Transverse colon (tissue), 4 donors: ENCODE measurements at regions not wholly inside any gene's neighbourhood (a gene's known extent, or its start where the extent isn't known, plus 50 kb on each side); places are given as distances from the start of the nearest gene placed in this dataset.

Source experiments
- DNase-seq: peaks from one replicate; pipeline ENCODE4 v3.0.0-alpha.2; 2019
- H3K27ac ChIP-seq, 4 donors: fragments of 200-600 bp; sonication (generic); 2 replicates each; pipeline ENCODE4 v1.5.1; 2016 to 2018; ENCODE audit warnings: inconsistent platforms in 4 of 4
- H3K27me3 ChIP-seq: fragments of 200-600 bp; sonication (generic); 2 replicates; pipeline ENCODE4 v1.5.1; 2017; ENCODE audit warnings: inconsistent platforms
- H3K36me3 ChIP-seq, 4 donors: fragments of 200-600 bp; sonication (generic); 2 replicates each; pipeline ENCODE4 v1.5.1; 2017 to 2019; ENCODE audit warnings: inconsistent platforms in 4 of 4
- H3K4me1 ChIP-seq, 4 donors: fragments of 200-600 bp; sonication (generic); 2 replicates each; pipeline ENCODE4 v1.5.1; 2017 to 2020; ENCODE audit warnings: inconsistent platforms in 4 of 4
- H3K4me3 ChIP-seq, 4 donors: fragments of 200-600 bp; sonication (generic); 1 replicate in 1 of 4; 2 replicates in 3 of 4; pipeline versions ENCODE4 v1.5.1 to v1.6.1; 2017 to 2019; ENCODE audit warnings: inconsistent platforms in 4 of 4
- H3K9me3 ChIP-seq, 2 donors: fragments of 200-600 bp; sonication (generic); 2 replicates each; pipeline ENCODE4 v1.5.1; 2017 to 2019; ENCODE audit warnings: inconsistent platforms in 2 of 2
- CTCF ChIP-seq, 5 experiments: fragments of 200-600 bp in 3 of 5; fragments of 450-650 bp in 2 of 5; sonication (generic) in 3 of 5; IDR thresholded peaks; 1 replicate in 2 of 5; 2 replicates in 3 of 5; pipeline ENCODE4 v1.5.1; 2016 to 2017; ENCODE audit warnings: antibody characterized with exemption in 5 of 5, inconsistent platforms in 3 of 5, mild to moderate bottlenecking in 2 of 5, moderate library complexity in 1 of 5
- EP300 ChIP-seq: sonication (generic); formaldehyde crosslinking; IDR thresholded peaks from one replicate; pipeline ENCODE4 v1.6.1; 2017; ENCODE audit warnings: antibody characterized with exemption, low read depth
- POLR2A ChIP-seq: fragments of 450-650 bp; IDR thresholded peaks from one replicate; pipeline ENCODE4 v1.6.1; 2016; ENCODE audit warnings: antibody characterized with exemption, mild to moderate bottlenecking, moderate library complexity
- POLR2AphosphoS5 ChIP-seq, 3 donors: sonication (generic); formaldehyde crosslinking; IDR thresholded peaks; one replicate each; pipeline ENCODE4 v1.6.1; 2016; ENCODE audit warnings: antibody characterized with exemption in 3 of 3
- WGBS, 2 donors: methylation state at CpG; one replicate each; pipeline ENCODE4 v1.1.5; 2018; ENCODE audit warnings: low coverage in 1 of 2; 5-methylcytosine and 5-hydroxymethylcytosine counted together
- in situ Hi-C, 4 donors: fragments of 200-750 bp; cut with MboI; loops; one replicate each; pipeline versions ENCODE4 v1.15.0 to v1.15.1; 2017; ENCODE audit warnings: low sequenced_read_pairs in 3 of 4, low pct_ligation_motif_present in 1 of 4, low pct_unique_long_range_greater_than_20kb in 1 of 4
- intact Hi-C: fragments of 100-400 bp; cut with DNase I; formaldehyde crosslinking; loops from one replicate; pipeline ENCODE4 v1.15.1; 2023; ENCODE audit warnings: low total_unique reads

GRCh38 chr3:102533784-102534183 is 99.0 kb downstream of the ZPLD1 start:
- Histone ChIP-seq H3K4me1 (no peaks in the 10 kb centered on the region), H3K36me3 (no peaks in the 10 kb centered on the region), H3K4me3 (no peak overlapping the region), H3K27ac (no peak overlapping the region), H3K27me3 (no peaks in the 10 kb centered on the region), H3K9me3 (no peaks in the 10 kb centered on the region)
- 68 to 72% methylated on average over 3 to 4 of the region's 4 CpGs for WGBS, 2 donors
- DNase-seq, result no peak
- intact Hi-C loops (no loop called here), in situ Hi-C loops (loop anchor here (10.0 to 25.0 kb wide), 4 partner anchors 296 to 729 kb away; no protein-coding TSS in a partner anchor)
- TF ChIP-seq EP300 (no peak), POLR2A (no peak), POLR2AphosphoS5 (IDR thresholded peaks at IDR 0.05) (no peak), CTCF (IDR thresholded peaks at IDR 0.05) (no peak)

- no peak for DNase-seq
- TF ChIP-seq POLR2A, result no peak
- TF ChIP-seq CTCF (IDR thresholded peaks at IDR 0.05), result peak; percentile 31 to 48 (median 36)
- TF ChIP-seq EP300, result no peak
- TF ChIP-seq POLR2AphosphoS5 (IDR thresholded peaks at IDR 0.05), result no peak
- Histone ChIP-seq H3K9me3 (no peaks in the 10 kb centered on the region), H3K27ac (no peak overlapping the region), H3K4me3 (no peak overlapping the region), H3K4me1 (no peaks in the 10 kb centered on the region), H3K27me3 (no peaks in the 10 kb centered on the region), H3K36me3 (no peaks in the 10 kb centered on the region)
- WGBS, 2 donors, result 19 to 29% methylated on average over 7 of the region's 7 CpGs
- in situ Hi-C loops, result loop anchor here (5.0 to 25.0 kb wide), 5 partner anchors 299 to 732 kb away; no protein-coding TSS in a partner anchor
- intact Hi-C loops, result loop anchor here (5.0 kb wide), 1 partner anchor 309 kb away; no protein-coding TSS in a partner anchor
Measured at GRCh38 chr3:102536456-102536855, 101.6 kb downstream of the ZPLD1 start.

GRCh38 chr3:102537123-102537522 is 102.3 kb downstream of the ZPLD1 start:
- no peaks in the 10 kb centered on the region for H3K27me3 ChIP-seq
- H3K9me3 ChIP-seq, result no peaks in the 10 kb centered on the region
- in situ Hi-C loops (loop anchor here (5.0 to 25.0 kb wide), 5 partner anchors 300 to 732 kb away; no protein-coding TSS in a partner anchor), intact Hi-C loops (loop anchor here (5.0 kb wide), 1 partner anchor 310 kb away; no protein-coding TSS in a partner anchor)
- TF ChIP-seq EP300 (no peak), CTCF (IDR thresholded peaks at IDR 0.05) (no peak), POLR2AphosphoS5 (IDR thresholded peaks at IDR 0.05) (no peak), POLR2A (no peak)
- 57 to 64% methylated on average over 1 of the region's 1 CpG for WGBS, 2 donors
- no peaks in the 10 kb centered on the region for H3K36me3 ChIP-seq
- DNase-seq, result no peak
- no peak overlapping the region for H3K27ac ChIP-seq
- H3K4me1 ChIP-seq, result no peaks in the 10 kb centered on the region
- no peak overlapping the region for H3K4me3 ChIP-seq

GRCh38 chr3:102544741-102545140 is 109.9 kb downstream of the ZPLD1 start:
- intact Hi-C loops (no loop called here), in situ Hi-C loops (loop anchor here in 1 of 4 donors (25.0 kb wide), 2 partner anchors 307 to 732 kb away; no protein-coding TSS in a partner anchor)
- H3K27ac ChIP-seq, result no peak overlapping the region
- WGBS, 2 donors, result 86 to 89% methylated on average over 6 of the region's 6 CpGs
- no peaks in the 10 kb centered on the region for H3K27me3 ChIP-seq
- no peak for DNase-seq
- H3K4me1 ChIP-seq, result no peaks in the 10 kb centered on the region
- no peak overlapping the region for H3K4me3 ChIP-seq
- H3K36me3 ChIP-seq, result no peaks in the 10 kb centered on the region
- H3K9me3 ChIP-seq, result no peaks in the 10 kb centered on the region
- TF ChIP-seq CTCF (IDR thresholded peaks at IDR 0.05) (no peak), EP300 (no peak), POLR2A (no peak), POLR2AphosphoS5 (IDR thresholded peaks at IDR 0.05) (no peak)
